GM23338 (cell line): ENCODE measurements at regions not wholly inside any gene's neighbourhood (a gene's known extent, or its start where the extent isn't known, plus 50 kb on each side); places are given as distances from the start of the nearest gene placed in this dataset.

ENCODE experiments used
- ATAC-seq: fragments of 200-7000 bp; cut with Tn5 transposase; 3 replicates; pipeline ENCODE4 v1.9.1; 2020
- DNase-seq: peaks from one replicate; pipeline ENCODE4 v3.0.0-alpha.2; 2015; ENCODE audit warnings: low spot score
- H2AFZ ChIP-seq: fragments of 200-600 bp; sonication (generic); 2 replicates; pipeline ENCODE4 v1.8.0; 2016; ENCODE audit warnings: antibody characterized with exemption, mild to moderate bottlenecking, moderate library complexity
- H3F3A ChIP-seq: fragments of 200-600 bp; sonication (generic); replicated peaks from 2 replicates; pipeline ENCODE4 v1.8.0; 2017; ENCODE audit warnings: antibody characterized with exemption, mixed run types, low read depth
- H3K27ac ChIP-seq: fragments of 200-600 bp; sonication (generic); 2 replicates; pipeline ENCODE4 v1.6.1; 2016; ENCODE audit warnings: low read depth
- H3K27me3 ChIP-seq: fragments of 200-600 bp; sonication (generic); 2 replicates; pipeline ENCODE4 v1.8.0; 2016; ENCODE audit warnings: mild to moderate bottlenecking, mixed run types, moderate library complexity; ENCODE audit not compliant: insufficient read depth
- H3K36me3 ChIP-seq: fragments of 200-600 bp; sonication (generic); 2 replicates; pipeline ENCODE4 v1.8.0; 2016; ENCODE audit warnings: mild to moderate bottlenecking; ENCODE audit not compliant: insufficient read depth
- H3K4me1 ChIP-seq: fragments of 200-600 bp; sonication (generic); 2 replicates; pipeline ENCODE4 v1.8.0; 2016; ENCODE audit warnings: mild to moderate bottlenecking, moderate library complexity; ENCODE audit not compliant: insufficient read depth
- H3K4me2 ChIP-seq: fragments of 200-600 bp; sonication (generic); 2 replicates; pipeline ENCODE4 v1.7.1; 2017; ENCODE audit warnings: mixed run types
- H3K4me3 ChIP-seq: fragments of 200-600 bp; sonication (generic); 2 replicates; pipeline ENCODE4 v1.6.1; 2016; ENCODE audit warnings: mixed run types
- H3K79me2 ChIP-seq: fragments of 200-600 bp; sonication (generic); replicated peaks from 2 replicates; pipeline ENCODE4 v1.8.0; 2017; ENCODE audit warnings: mild to moderate bottlenecking; ENCODE audit not compliant: insufficient read depth
- H3K9me2 ChIP-seq: fragments of 200-600 bp; sonication (generic); 2 replicates; pipeline ENCODE4 v1.8.0; 2017; ENCODE audit not compliant: insufficient read depth
- H4K20me1 ChIP-seq: fragments of 200-600 bp; sonication (generic); replicated peaks from 2 replicates; pipeline ENCODE4 v1.8.0; 2017; ENCODE audit warnings: mild to moderate bottlenecking; ENCODE audit not compliant: insufficient read depth
- H3K27ac Mint-ChIP-seq: 2 replicates; pipeline ENCODE4 v1.8.0; 2020; ENCODE audit warnings: inconsistent platforms, mild to moderate bottlenecking, moderate library complexity, mixed read lengths
- H3K27me3 Mint-ChIP-seq: 3 replicates; pipeline ENCODE4 v1.8.0; 2022; ENCODE audit warnings: low read depth, mild to moderate bottlenecking, moderate library complexity, mixed read lengths, inconsistent platforms; ENCODE audit not compliant: insufficient read depth, poor library complexity
- H3K36me3 Mint-ChIP-seq: 3 replicates; pipeline ENCODE4 v1.8.0; 2021; ENCODE audit warnings: low read depth, mild to moderate bottlenecking, inconsistent platforms, moderate library complexity, mixed read lengths
- H3K4me1 Mint-ChIP-seq: 3 replicates; pipeline ENCODE4 v1.8.0; 2020; ENCODE audit warnings: mild to moderate bottlenecking, inconsistent platforms, mixed read lengths
- H3K4me3 Mint-ChIP-seq: 3 replicates; pipeline ENCODE4 v1.8.0; 2021; ENCODE audit warnings: moderate library complexity, mild to moderate bottlenecking, inconsistent platforms, mixed read lengths
- H3K9me3 Mint-ChIP-seq: 3 replicates; pipeline ENCODE4 v1.8.0; 2020; ENCODE audit warnings: moderate library complexity, mild to moderate bottlenecking, inconsistent platforms, mixed read lengths
- CREB1 ChIP-seq: fragments of 250-450 bp; sonication (Bioruptor Pico); IDR thresholded peaks from 2 replicates; pipeline ENCODE4 v1.5.0; 2020; ENCODE audit warnings: low read depth, mild to moderate bottlenecking, moderate library complexity
- CTCF ChIP-seq, 2 experiments: fragments of 200-600 bp in 1 of 2; sonication (generic) in 1 of 2; conservative IDR thresholded peaks; 2 replicates each; pipeline versions ENCODE4 v1.5.1 to v1.6.1; 2016 to 2017; ENCODE audit warnings: antibody characterized with exemption in 2 of 2, low read depth in 2 of 2, mild to moderate bottlenecking in 2 of 2, moderate library complexity in 1 of 2
- ETS1 ChIP-seq: IDR thresholded peaks from 2 replicates; pipeline ENCODE4 v1.6.1; 2016; ENCODE audit warnings: antibody characterized with exemption
- EZH2 ChIP-seq: fragments of 200-600 bp; sonication (generic); IDR thresholded peaks from one replicate; pipeline ENCODE4 v1.8.0; 2017; ENCODE audit warnings: antibody characterized with exemption, mild to moderate bottlenecking, low read depth; ENCODE audit not compliant: unreplicated experiment
- EZH2phosphoT487 ChIP-seq: fragments of 200-600 bp; sonication (generic); IDR thresholded peaks from one replicate; pipeline ENCODE4 v1.8.1; 2018; ENCODE audit warnings: antibody characterized with exemption; ENCODE audit not compliant: unreplicated experiment
- JUNB ChIP-seq: IDR thresholded peaks from one replicate; pipeline ENCODE4 v1.6.1; 2016; ENCODE audit warnings: antibody characterized with exemption; ENCODE audit not compliant: unreplicated experiment
- NANOG ChIP-seq: IDR thresholded peaks from 2 replicates; pipeline ENCODE4 v1.6.1; 2016; ENCODE audit warnings: antibody characterized with exemption, borderline replicate concordance
- POLR2AphosphoS5 ChIP-seq: IDR thresholded peaks from 2 replicates; pipeline ENCODE4 v1.6.1; 2016; ENCODE audit warnings: antibody characterized with exemption, low read depth
- REST ChIP-seq: IDR thresholded peaks from one replicate; pipeline ENCODE4 v1.6.1; 2018; ENCODE audit warnings: antibody characterized with exemption; ENCODE audit not compliant: unreplicated experiment
- STAT1 ChIP-seq: IDR thresholded peaks from one replicate; pipeline ENCODE4 v1.6.1; 2016; ENCODE audit warnings: antibody characterized with exemption; ENCODE audit not compliant: unreplicated experiment
- ZNF114 ChIP-seq: fragments of 250-450 bp; sonication (Bioruptor Pico); IDR thresholded peaks from 2 replicates; pipeline ENCODE4 v1.5.0; 2020; ENCODE audit warnings: mild to moderate bottlenecking, moderate library complexity
- ZNF331 ChIP-seq: fragments of 250-450 bp; sonication (Bioruptor Pico); IDR thresholded peaks from 2 replicates; pipeline ENCODE4 v1.5.0; 2020; ENCODE audit warnings: low read depth, mild to moderate bottlenecking, moderate library complexity
- ZNF462 ChIP-seq: fragments of 250-450 bp; sonication (Bioruptor Pico); IDR thresholded peaks from 2 replicates; pipeline ENCODE4 v1.5.0; 2020; ENCODE audit warnings: mild to moderate bottlenecking, moderate library complexity

GRCh38 chr19:32082028-32082427 lies 263.4 kb upstream of the ZNF507 start:
- TF ChIP-seq REST (no peak), ZNF114 (CRISPR knock-in tag) (no peak), ETS1 (no peak), JUNB (no peak), POLR2AphosphoS5 (no peak), EZH2 (no peak), NANOG (no peak), ZNF331 (CRISPR knock-in tag) (no peak), STAT1 (no peak), CREB1 (CRISPR knock-in tag) (no peak), ZNF462 (CRISPR knock-in tag) (no peak), EZH2phosphoT487 (no peak), CTCF (conservative IDR thresholded peaks at IDR 0.05; ENCODE audit: low read depth in 2 of 2) (no peak)
- Histone ChIP-seq H3K79me2 (no peaks in the 10 kb centered on the region), H3K27ac (no peak overlapping the region), H3K4me2 (no peak overlapping the region), H2AFZ (no peak overlapping the region), H3K36me3 (no peaks in the 10 kb centered on the region), H3K9me2 (peaks cover 14% of the 10 kb centered on the region; the same call in 1 of the 2 replicates), H3K4me3 (no peak overlapping the region), H4K20me1 (no peaks in the 10 kb centered on the region), H3F3A (no peaks in the 10 kb centered on the region), H3K4me1 (no peaks in the 10 kb centered on the region), H3K27me3 (no peaks in the 10 kb centered on the region)
- Mint-ChIP-seq H3K4me1 (peaks cover 6% of the 10 kb centered on the region; the same call in 2 of the 3 replicates), H3K4me3 (no peak overlapping the region), H3K9me3 (peaks cover 7% of the 10 kb centered on the region), H3K36me3 (no peaks in the 10 kb centered on the region), H3K27ac (no peak overlapping the region), H3K27me3 (peaks cover 7% of the 10 kb centered on the region)
- ATAC-seq (no peak), DNase-seq (no peak)
